Heart left ventricle (tissue), 13 donors: ENCODE measurements at regions not wholly inside any gene's neighbourhood (a gene's known extent, or its start where the extent isn't known, plus 50 kb on each side); places are given as distances from the start of the nearest gene placed in this dataset.

ENCODE experiments used
- POLR2A ChIP-seq, 2 donors: fragments of 450-650 bp; IDR thresholded peaks; one replicate each; pipeline ENCODE4 v1.6.1; 2017; ENCODE audit warnings: antibody characterized with exemption in 2 of 2, mild to moderate bottlenecking in 2 of 2, moderate library complexity in 2 of 2
- TF ChIP-seq, protein P1 (sequence below), 12 donors: fragments of 200-600 bp; sonication (generic) in 4 of 12; IDR thresholded peaks; one replicate each; pipeline versions ENCODE4 v1.5.0 to v1.8.0; 2018 to 2022; ENCODE audit warnings: antibody characterized with exemption in 12 of 12, mild to moderate bottlenecking in 5 of 12
- donor health status: ischemic (EF 13 %, LVEDD 7.1; RV severe dilation, severe dysfunction).
- donor health status: DM: no; HTN: yes; CAD: no.
- donor health status: DM: no; HTN: no; CAD: no.
- donor health status: ischemic (EF 25% LVEDD 6.9; RV normal size, moderate dysfunction).
- donor health status: ischemic (EF 25% LVEDD 5.7; RV mildly dilated, moderate dysfunction).
- donor health status: ischemic (EF 35%, LVEDD 5.7; RV mildly dilated, moderate dysfunction).
- donor health status: nonischemic (EF 11% LVEDD 7.7; RV severe dilation, severe dysfunction).
- donor health status: DM: yes; HTN: yes; CAD: no.
- donor health status: PGD.
- donor health status: ischemic (EF 29% LVEDD 5.4; RV normal size, mild dysfunction).
- donor health status: nonischemic (EF 23%, LVEDD 6.1; RV moderate dilation, normal function).

DNA sequence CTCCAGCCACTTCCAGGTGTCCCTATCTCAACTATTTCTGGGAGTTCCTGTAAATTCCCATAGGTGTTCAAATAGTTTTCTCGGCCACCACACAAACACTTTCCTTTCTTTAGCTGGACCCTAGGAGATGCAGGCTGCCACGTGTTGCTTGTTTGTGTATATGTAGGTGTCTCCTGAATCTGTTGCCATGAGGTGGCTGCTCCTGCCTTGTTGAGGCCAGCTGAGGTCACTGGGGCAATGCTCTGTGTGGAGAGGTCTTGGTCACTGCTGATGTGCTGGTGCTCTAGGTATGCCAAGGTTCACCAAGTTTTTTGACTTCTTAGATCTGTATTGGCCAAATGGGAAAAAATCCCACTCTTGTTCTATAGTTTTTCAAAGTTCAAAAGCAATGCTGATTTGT lies 132.5 kb upstream of the CHD1 start:
- TF ChIP-seq, protein P1, sequence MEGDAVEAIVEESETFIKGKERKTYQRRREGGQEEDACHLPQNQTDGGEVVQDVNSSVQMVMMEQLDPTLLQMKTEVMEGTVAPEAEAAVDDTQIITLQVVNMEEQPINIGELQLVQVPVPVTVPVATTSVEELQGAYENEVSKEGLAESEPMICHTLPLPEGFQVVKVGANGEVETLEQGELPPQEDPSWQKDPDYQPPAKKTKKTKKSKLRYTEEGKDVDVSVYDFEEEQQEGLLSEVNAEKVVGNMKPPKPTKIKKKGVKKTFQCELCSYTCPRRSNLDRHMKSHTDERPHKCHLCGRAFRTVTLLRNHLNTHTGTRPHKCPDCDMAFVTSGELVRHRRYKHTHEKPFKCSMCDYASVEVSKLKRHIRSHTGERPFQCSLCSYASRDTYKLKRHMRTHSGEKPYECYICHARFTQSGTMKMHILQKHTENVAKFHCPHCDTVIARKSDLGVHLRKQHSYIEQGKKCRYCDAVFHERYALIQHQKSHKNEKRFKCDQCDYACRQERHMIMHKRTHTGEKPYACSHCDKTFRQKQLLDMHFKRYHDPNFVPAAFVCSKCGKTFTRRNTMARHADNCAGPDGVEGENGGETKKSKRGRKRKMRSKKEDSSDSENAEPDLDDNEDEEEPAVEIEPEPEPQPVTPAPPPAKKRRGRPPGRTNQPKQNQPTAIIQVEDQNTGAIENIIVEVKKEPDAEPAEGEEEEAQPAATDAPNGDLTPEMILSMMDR (IDR thresholded peaks at IDR 0.05) = no peak
- TF ChIP-seq POLR2A (IDR thresholded peaks at IDR 0.05) = no peak
